HepG2 (cell line): ENCODE measurements at regions not wholly inside any gene's neighbourhood (a gene's known extent, or its start where the extent isn't known, plus 50 kb on each side); places are given as distances from the start of the nearest gene placed in this dataset.

Experiments used
- ATAC-seq: fragments of 200-7000 bp; cut with Tn5 transposase; 3 replicates; pipeline ENCODE4 v1.9.1; 2020; ENCODE audit warnings: mild to moderate bottlenecking, moderate library complexity
- BruUV-seq: library from RNA; stranded (reverse); fragments of 400-500 nt; replicated peaks from 2 replicates; lab custom pipeline; 2021; lab: Mats Ljungman, UMichigan
- CTCF ChIA-PET: fragments of 300-600 bp; formaldehyde crosslinking; extraction: SDS; loops from one replicate; lab custom pipeline; 2021; ENCODE audit warnings: low total read pairs, inconsistent platforms, low intra/inter-chr PET ratio; lab: Yijun Ruan, JAX
- POLR2A ChIA-PET: fragments of 350-600 bp; sonication (Branson Sonifier 250); formaldehyde crosslinking; loops from one replicate; lab custom pipeline; 2020; ENCODE audit warnings: antibody characterized with exemption, inconsistent platforms; lab: Yijun Ruan, JAX
- DNase-seq: peaks from one replicate; pipeline ENCODE4 v3.0.0-alpha.2; 2015; ENCODE audit warnings: low spot score
- FAIRE-seq: peaks from 3 replicates; lab custom pipeline; 2011; peaks lifted over from hg19 to GRCh38; lab: Jason Lieb, UNC
- H2AFZ ChIP-seq: one replicate; pipeline ENCODE4 v1.6.1; 2011; ENCODE audit warnings: low read length, inconsistent platforms
- H3K27ac ChIP-seq: fragments of 300-600 bp; 3 replicates; pipeline ENCODE4 v1.8.0; 2011; ENCODE audit warnings: mixed run types, mild to moderate bottlenecking, mixed read lengths, low read length, inconsistent platforms; ENCODE audit not compliant: insufficient read depth; ENCODE audit errors: extremely low read length
- H3K27me3 ChIP-seq, 2 experiments: fragments of 200-600 bp in 1 of 2; 2 replicates in 1 of 2; 3 replicates in 1 of 2; pipeline versions ENCODE4 v1.6.0 to v1.8.0; 2011; ENCODE audit warnings: low read length in 2 of 2, mild to moderate bottlenecking in 2 of 2, moderate library complexity in 2 of 2, inconsistent platforms in 1 of 2; ENCODE audit not compliant: insufficient read depth in 2 of 2, control insufficient read depth in 1 of 2
- H3K36me3 ChIP-seq, 2 experiments: fragments of 200-600 bp in 1 of 2; replicated peaks in 1 of 2; 2 replicates in 1 of 2; 3 replicates in 1 of 2; pipeline versions ENCODE4 v1.5.1 to v1.8.0; 2011; ENCODE audit warnings: low read length in 2 of 2, inconsistent platforms in 1 of 2; ENCODE audit not compliant: insufficient read depth in 2 of 2, control insufficient read depth in 1 of 2
- H3K4me1 ChIP-seq: 2 replicates; pipeline ENCODE4 v1.5.1; 2012; ENCODE audit warnings: low read length, inconsistent platforms; ENCODE audit not compliant: insufficient read depth
- H3K4me2 ChIP-seq: 2 replicates; pipeline ENCODE4 v1.6.0; 2011; ENCODE audit warnings: low read depth, low read length, inconsistent platforms
- H3K4me3 ChIP-seq, 3 experiments: fragments of 200-600 bp in 1 of 3; sonication (generic), shearing (Covaris generic) in 1 of 3; replicated peaks in 1 of 3; 2 replicates each; pipeline ENCODE4 v1.5.1; 2011 to 2016; ENCODE audit warnings: low read length in 3 of 3, inconsistent platforms in 2 of 3, low read depth in 2 of 3, mild to moderate bottlenecking in 2 of 3, control low read depth in 1 of 3, mixed read lengths in 1 of 3; ENCODE audit not compliant: insufficient read depth in 1 of 3
- H3K79me2 ChIP-seq: one replicate; pipeline ENCODE4 v1.6.1; 2011; ENCODE audit warnings: low read length, inconsistent platforms; ENCODE audit not compliant: insufficient read depth
- H3K9ac ChIP-seq: 2 replicates; pipeline ENCODE4 v1.6.0; 2011; ENCODE audit warnings: mild to moderate bottlenecking, low read depth, low read length, inconsistent platforms; ENCODE audit not compliant: insufficient read depth
- H3K9me3 ChIP-seq: 2 replicates; pipeline ENCODE4 v1.5.1; 2012; ENCODE audit warnings: mild to moderate bottlenecking, low read length
- H4K20me1 ChIP-seq: 2 replicates; pipeline ENCODE4 v1.6.0; 2011; ENCODE audit warnings: inconsistent platforms, mild to moderate bottlenecking, low read length, moderate library complexity; ENCODE audit not compliant: insufficient read depth
- ARHGAP35 ChIP-seq: sonication (generic); formaldehyde crosslinking; IDR thresholded peaks from 2 replicates; pipeline ENCODE4 v1.9.0; 2022; ENCODE audit warnings: mild to moderate bottlenecking, inconsistent platforms, moderate library complexity, missing genetic modification reagents, borderline replicate concordance
- E2F2 ChIP-seq: sonication (generic); formaldehyde crosslinking; IDR thresholded peaks from 2 replicates; pipeline ENCODE4 v1.4.0; 2020; ENCODE audit warnings: missing genetic modification reagents, borderline replicate concordance
- MLX ChIP-seq: IDR thresholded peaks from 2 replicates; pipeline ENCODE4 v1.6.1; 2016
- TBP ChIP-seq: sonication (generic); formaldehyde crosslinking; IDR thresholded peaks from 2 replicates; pipeline ENCODE4 v1.5.0; 2020; ENCODE audit warnings: missing genetic modification reagents
- ZBTB39 ChIP-seq: sonication (generic); formaldehyde crosslinking; IDR thresholded peaks from 2 replicates; pipeline ENCODE4 v1.5.0; 2020; ENCODE audit warnings: missing genetic modification reagents
- ZBTB42 ChIP-seq: sonication (generic); formaldehyde crosslinking; IDR thresholded peaks from 2 replicates; pipeline ENCODE4 v1.5.0; 2020; ENCODE audit warnings: mild to moderate bottlenecking, missing genetic modification reagents
- WGBS: methylation state at CpG from one replicate; pipeline ENCODE4 v1.1.6; 2017; ENCODE audit warnings: low lambda C conversion rate; 5-methylcytosine and 5-hydroxymethylcytosine counted together
- in situ Hi-C: cut with HindIII; loops from 2 replicates; pipeline ENCODE4 v1.10.0; 2017; ENCODE audit warnings: low pct_unique_long_range_greater_than_20kb; ENCODE audit not compliant: extremely low pct_ligation_motif_present
- intact Hi-C: fragments of 100-400 bp; cut with micrococcal nuclease; formaldehyde crosslinking; loops from one replicate; pipeline ENCODE4 v1.10.0; 2022; ENCODE audit not compliant: unreplicated experiment

GRCh38 chr4:79678472-79679202 lies 270.6 kb upstream of the GK2 start:
- no peaks in the 10 kb centered on the region for H3K9me3 ChIP-seq
- H3K27ac ChIP-seq: no peak overlapping the region
- no peak overlapping the region for H2AFZ ChIP-seq
- H3K27me3 ChIP-seq: no peaks in the 10 kb centered on the region
- CTCF ChIA-PET: no interaction called here
- no peak overlapping the region for H3K4me3 ChIP-seq
- H3K9ac ChIP-seq: no peak overlapping the region
- no peak overlapping the region for H3K4me2 ChIP-seq
- POLR2A ChIA-PET: no interaction called here
- no peaks in the 10 kb centered on the region for H4K20me1 ChIP-seq
- FAIRE-seq (no peak), DNase-seq (no peak), ATAC-seq (no peak)
- BruUV-seq: no TSS peak
- no peaks in the 10 kb centered on the region for H3K36me3 ChIP-seq
- TF ChIP-seq ARHGAP35 (CRISPR knock-in tag): no peak
- TF ChIP-seq TBP (CRISPR knock-in tag): no peak
- no peak for TF ChIP-seq MLX (CRISPR knock-in tag)
- TF ChIP-seq ZBTB42 (CRISPR knock-in tag): no peak
- no peak for TF ChIP-seq E2F2 (CRISPR knock-in tag)
- no peak for TF ChIP-seq ZBTB39 (CRISPR knock-in tag)
- intact Hi-C loops (no loop called here), in situ Hi-C loops (no loop called here)
- no peaks in the 10 kb centered on the region for H3K79me2 ChIP-seq
- 0% methylated on average over 4 of the region's 4 CpGs for WGBS
- no peaks in the 10 kb centered on the region for H3K4me1 ChIP-seq
